ENCODE measurements at regions not wholly inside any gene's neighbourhood (a gene's known extent, or its start where the extent isn't known, plus 50 kb on each side); places are given as distances from the start of the nearest gene placed in this dataset.
"Not testable (repeated sequence)": the region's sequence is repeated elsewhere in the genome, so short reads cannot be mapped to it uniquely, and the experiment has no call there.

DNA sequence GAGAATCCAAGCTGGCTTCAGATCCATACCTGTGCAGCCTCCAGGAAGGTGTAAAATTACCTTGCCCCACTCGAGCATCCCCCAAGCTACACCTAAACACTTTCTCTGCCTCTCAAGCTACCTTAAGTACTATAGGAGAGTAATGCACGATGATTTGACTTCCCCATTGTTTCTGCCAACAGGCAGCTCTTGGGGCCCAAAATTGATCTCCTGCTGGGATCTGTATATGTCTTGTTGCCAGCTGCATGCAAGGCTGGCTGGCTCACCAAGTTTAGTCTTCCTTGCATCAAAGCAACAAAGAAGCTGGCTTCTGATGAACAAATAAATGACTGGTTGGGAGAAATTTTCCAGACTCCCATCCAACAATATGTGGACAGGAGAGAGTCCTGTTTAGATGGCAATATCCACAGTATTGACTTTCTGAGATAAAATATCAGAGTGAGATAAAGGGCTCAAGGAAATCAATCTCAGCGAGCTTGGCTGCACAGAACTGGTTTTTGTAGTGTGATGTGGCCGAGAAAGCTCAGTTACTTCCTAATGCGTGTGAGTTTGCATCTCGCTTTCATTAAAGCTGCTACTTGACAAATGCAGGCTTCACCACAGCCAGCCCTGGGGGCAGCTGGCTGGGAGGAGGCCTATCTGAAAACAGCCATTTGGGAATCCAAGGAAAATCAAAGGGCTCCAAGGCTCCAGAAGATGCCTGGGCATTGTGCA, 140.7 kb downstream of the MINAR1 start:
- no peak overlapping the region for H3K4me3 ChIP-seq (ENCODE audit: low read length)
- no peaks in the 10 kb centered on the region for H3K4me1 ChIP-seq (ENCODE audit: low read length)
- peaks cover 9% of the 10 kb centered on the region; the same call in 1 of the 2 replicates for H3K27me3 ChIP-seq (ENCODE audit: low read depth, low read length)
- no peak overlapping the region for H3K4me2 ChIP-seq (ENCODE audit: low read length)
- H3K36me3 ChIP-seq (replicated peaks; ENCODE audit: low read depth, low read length): no peaks in the 10 kb centered on the region
- no peaks in the 10 kb centered on the region for H3K79me2 ChIP-seq (ENCODE audit: low read length)
- H2AFZ ChIP-seq (ENCODE audit: low read depth, low read length): no peak overlapping the region
- no peak overlapping the region for H3K9ac ChIP-seq (ENCODE audit: low read length)
- no peaks in the 10 kb centered on the region for H3K9me3 ChIP-seq (ENCODE audit: insufficient read depth, low read length)
- H4K20me1 ChIP-seq (ENCODE audit: insufficient read depth, low read length): no peaks in the 10 kb centered on the region
- no peak overlapping the region for H3K27ac ChIP-seq (ENCODE audit: low read length)
- TF ChIP-seq, protein P1, sequence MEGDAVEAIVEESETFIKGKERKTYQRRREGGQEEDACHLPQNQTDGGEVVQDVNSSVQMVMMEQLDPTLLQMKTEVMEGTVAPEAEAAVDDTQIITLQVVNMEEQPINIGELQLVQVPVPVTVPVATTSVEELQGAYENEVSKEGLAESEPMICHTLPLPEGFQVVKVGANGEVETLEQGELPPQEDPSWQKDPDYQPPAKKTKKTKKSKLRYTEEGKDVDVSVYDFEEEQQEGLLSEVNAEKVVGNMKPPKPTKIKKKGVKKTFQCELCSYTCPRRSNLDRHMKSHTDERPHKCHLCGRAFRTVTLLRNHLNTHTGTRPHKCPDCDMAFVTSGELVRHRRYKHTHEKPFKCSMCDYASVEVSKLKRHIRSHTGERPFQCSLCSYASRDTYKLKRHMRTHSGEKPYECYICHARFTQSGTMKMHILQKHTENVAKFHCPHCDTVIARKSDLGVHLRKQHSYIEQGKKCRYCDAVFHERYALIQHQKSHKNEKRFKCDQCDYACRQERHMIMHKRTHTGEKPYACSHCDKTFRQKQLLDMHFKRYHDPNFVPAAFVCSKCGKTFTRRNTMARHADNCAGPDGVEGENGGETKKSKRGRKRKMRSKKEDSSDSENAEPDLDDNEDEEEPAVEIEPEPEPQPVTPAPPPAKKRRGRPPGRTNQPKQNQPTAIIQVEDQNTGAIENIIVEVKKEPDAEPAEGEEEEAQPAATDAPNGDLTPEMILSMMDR (IDR thresholded peaks at IDR 0.05; ENCODE audit: low read depth, low read length): no peak
- TF ChIP-seq EZH2phosphoT487 (IDR thresholded peaks at IDR 0.05; ENCODE audit: low read depth): no peak

DNA sequence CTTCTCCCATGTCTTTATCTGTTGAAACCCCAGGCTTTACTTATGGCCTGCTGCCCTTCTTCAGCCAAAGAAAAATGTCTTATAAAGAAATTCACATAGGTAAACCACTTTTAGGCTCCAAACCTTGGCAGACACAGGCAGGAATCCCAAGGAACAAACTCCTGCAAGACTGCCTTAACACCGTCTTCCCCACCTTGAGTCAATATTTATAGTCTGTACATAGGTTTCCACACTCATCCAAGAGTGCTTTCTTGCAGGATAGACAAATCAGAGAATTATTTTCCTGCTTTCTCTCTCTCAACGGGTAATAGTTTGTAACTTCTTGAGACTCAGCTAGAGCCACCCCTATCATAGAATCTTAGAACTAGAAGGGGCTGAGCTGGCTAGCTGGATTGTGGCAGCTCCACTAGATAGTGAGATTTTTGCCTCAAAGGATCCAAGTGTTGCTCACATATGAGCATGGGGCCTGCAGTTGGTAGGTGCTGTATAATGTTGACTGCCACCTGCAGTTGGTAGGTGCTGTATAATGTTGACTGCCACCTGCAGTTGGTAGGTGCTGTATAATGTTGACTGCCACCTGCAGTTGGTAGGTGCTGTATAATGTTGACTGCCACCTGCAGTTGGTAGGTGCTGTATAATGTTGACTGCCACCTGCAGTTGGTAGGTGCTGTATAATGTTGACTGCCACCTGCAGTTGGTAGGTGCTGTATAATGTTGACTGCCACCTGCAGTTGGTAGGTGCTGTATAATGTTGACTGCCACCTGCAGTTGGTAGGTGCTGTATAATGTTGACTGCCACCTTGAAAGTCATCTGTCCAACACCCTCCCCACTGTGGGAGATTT, 142.5 kb downstream of the MINAR1 start:
- not testable (repeated sequence) for H3K79me2 ChIP-seq (ENCODE audit: low read length); H3K4me1 ChIP-seq (ENCODE audit: low read length); H3K9ac ChIP-seq (ENCODE audit: low read length); H3K27me3 ChIP-seq (ENCODE audit: low read depth, low read length); H3K27ac ChIP-seq (ENCODE audit: low read length); H4K20me1 ChIP-seq (ENCODE audit: insufficient read depth, low read length); H3K9me3 ChIP-seq (ENCODE audit: insufficient read depth, low read length); H3K4me2 ChIP-seq (ENCODE audit: low read length); H3K4me3 ChIP-seq (ENCODE audit: low read length); H2AFZ ChIP-seq (ENCODE audit: low read depth, low read length); H3K36me3 ChIP-seq (replicated peaks; ENCODE audit: low read depth, low read length)

DNA sequence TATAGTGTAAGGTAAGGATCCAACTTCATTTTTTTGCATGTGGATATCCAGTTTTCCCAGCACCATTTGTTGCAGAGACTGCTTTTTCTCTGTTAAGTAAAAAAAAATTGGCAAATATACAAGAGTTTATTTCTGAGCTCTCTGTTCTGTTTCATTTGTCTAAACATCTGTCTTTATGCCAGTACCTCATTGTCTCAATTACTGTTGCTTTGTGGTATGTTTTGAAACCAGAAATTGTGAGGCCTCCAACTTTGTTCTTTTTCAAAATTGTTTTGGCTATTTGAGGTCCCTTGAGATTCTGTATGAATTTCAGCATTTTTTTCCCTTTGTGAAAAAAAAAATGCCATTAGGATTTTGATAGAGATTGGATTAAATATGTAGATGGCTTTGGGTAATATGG, 150.5 kb downstream of the MINAR1 start:
- Histone ChIP-seq H2AFZ (ENCODE audit: low read depth, low read length) (no peak overlapping the region), H3K9me3 (ENCODE audit: insufficient read depth, low read length) (no peaks in the 10 kb centered on the region), H3K4me2 (ENCODE audit: low read length) (no peak overlapping the region), H3K36me3 (replicated peaks; ENCODE audit: low read depth, low read length) (no peaks in the 10 kb centered on the region), H3K4me1 (ENCODE audit: low read length) (no peaks in the 10 kb centered on the region), H3K79me2 (ENCODE audit: low read length) (no peaks in the 10 kb centered on the region), H3K4me3 (ENCODE audit: low read length) (no peak overlapping the region), H3K27ac (ENCODE audit: low read length) (no peak overlapping the region), H3K9ac (ENCODE audit: low read length) (no peak overlapping the region), H4K20me1 (ENCODE audit: insufficient read depth, low read length) (no peaks in the 10 kb centered on the region), H3K27me3 (ENCODE audit: low read depth, low read length) (no peaks in the 10 kb centered on the region)
- no peak for TF ChIP-seq EZH2phosphoT487 (IDR thresholded peaks at IDR 0.05; ENCODE audit: low read depth)
- TF ChIP-seq, protein P1 (IDR thresholded peaks at IDR 0.05; ENCODE audit: low read depth, low read length): no peak

DNA sequence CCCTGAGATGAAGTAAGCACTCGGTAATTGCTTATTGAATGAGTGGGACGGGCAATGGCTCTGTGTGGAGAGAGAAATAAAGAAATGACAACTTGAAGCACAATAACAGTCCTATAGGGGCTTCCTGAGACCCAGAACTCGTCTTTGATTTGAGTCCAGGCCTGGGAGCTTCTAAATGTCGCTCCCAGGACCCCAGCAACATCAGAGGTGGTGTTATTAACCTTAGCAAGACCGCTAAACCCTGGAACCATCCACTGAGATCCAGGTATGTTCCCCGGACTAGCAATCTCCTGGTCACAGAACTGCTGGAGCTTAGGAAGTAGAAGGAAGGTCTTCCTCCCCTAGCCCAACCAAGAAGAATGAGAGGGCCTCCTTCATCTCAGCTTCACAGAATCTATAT, 160.0 kb downstream of the MINAR1 start:
- Histone ChIP-seq H3K4me2 (ENCODE audit: low read length) (no peak overlapping the region), H3K79me2 (ENCODE audit: low read length) (no peaks in the 10 kb centered on the region), H3K27me3 (ENCODE audit: low read depth, low read length) (no peaks in the 10 kb centered on the region), H4K20me1 (ENCODE audit: insufficient read depth, low read length) (no peaks in the 10 kb centered on the region), H3K27ac (ENCODE audit: low read length) (no peak overlapping the region), H3K9me3 (ENCODE audit: insufficient read depth, low read length) (no peaks in the 10 kb centered on the region), H3K4me1 (ENCODE audit: low read length) (peaks cover 17% of the 10 kb centered on the region), H3K36me3 (replicated peaks; ENCODE audit: low read depth, low read length) (no peaks in the 10 kb centered on the region), H2AFZ (ENCODE audit: low read depth, low read length) (no peak overlapping the region), H3K4me3 (ENCODE audit: low read length) (no peak overlapping the region), H3K9ac (ENCODE audit: low read length) (no peak overlapping the region)
- TF ChIP-seq, protein P1 (IDR thresholded peaks at IDR 0.05; ENCODE audit: low read depth, low read length): no peak
- TF ChIP-seq EZH2phosphoT487 (IDR thresholded peaks at IDR 0.05; ENCODE audit: low read depth): no peak
